COLO829 (cell line): ENCODE measurements at regions not wholly inside any gene's neighbourhood (a gene's known extent, or its start where the extent isn't known, plus 50 kb on each side); places are given as distances from the start of the nearest gene placed in this dataset.
"Not testable (repeated sequence)": the region's sequence is repeated elsewhere in the genome, so short reads cannot be mapped to it uniquely, and the experiment has no call there.

Experiments used
- DNase-seq: peaks from one replicate; pipeline ENCODE4 v3.0.0; 2012; ENCODE audit warnings: low spot score

DNA sequence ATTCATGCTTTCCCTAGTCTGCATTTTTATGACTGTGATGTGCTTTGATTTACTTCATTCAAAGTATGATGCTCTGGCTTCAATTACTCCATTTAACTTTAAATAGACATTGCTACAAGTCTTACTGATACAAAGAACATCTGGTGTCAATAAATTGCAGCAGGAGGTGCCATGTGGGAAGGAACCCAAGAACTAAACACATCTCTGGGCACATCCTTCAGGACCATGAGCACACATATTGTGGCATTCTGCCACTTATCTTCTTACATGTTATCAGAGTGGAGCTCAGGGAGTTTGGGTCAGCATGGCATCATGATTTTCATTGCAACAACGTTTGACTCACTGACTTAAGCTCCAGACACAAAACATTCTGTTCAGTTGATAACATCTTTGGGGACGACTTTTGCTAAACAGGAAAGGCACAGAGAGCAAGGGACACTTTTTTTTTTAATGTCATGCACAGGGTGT, 227.0 kb downstream of the DKK1 start:
- DNase-seq, result no peak

DNA sequence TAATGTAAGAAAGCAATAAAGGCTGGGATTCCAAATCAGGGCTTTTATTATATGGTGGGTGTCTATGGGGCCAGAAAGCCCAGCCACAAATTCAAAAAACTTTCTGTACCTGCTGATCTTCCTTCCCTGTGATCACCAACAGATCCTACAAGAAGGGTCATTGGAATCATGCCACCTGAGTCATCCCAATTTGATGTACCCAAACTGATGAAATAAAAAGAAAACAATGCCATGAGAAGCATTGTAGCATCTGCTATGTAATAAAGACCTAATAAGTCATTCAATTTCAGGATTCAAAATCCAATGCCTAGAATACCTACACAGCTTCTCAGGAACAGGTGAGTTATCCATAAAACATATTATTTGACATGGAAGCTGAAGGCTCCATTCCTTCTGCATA, 228.8 kb downstream of the DKK1 start:
- no peak for DNase-seq

- DNase-seq, result no peak
These were observed 221.5 kb downstream of the MBL2 start for GRCh38 chr10:52551046-52551445.

DNA sequence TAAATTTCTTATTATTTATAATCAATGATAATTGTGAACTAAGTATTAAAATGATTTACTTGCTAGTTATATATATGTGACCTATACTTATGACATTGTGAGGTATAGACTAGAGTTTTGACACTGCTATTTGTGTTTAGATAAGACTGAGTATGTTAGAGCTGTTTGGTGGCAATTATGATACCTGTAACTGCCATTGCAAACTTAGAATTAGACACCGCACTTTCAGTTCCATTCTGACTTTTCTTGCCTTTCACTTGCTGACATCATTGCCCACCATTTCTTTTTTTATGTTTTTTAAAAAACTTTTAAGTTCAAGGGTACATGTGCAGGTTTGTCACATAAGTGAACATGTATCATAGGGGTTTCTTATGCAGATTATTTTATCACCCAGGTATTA, 214.5 kb downstream of the MBL2 start:
- no peak for DNase-seq

DNA sequence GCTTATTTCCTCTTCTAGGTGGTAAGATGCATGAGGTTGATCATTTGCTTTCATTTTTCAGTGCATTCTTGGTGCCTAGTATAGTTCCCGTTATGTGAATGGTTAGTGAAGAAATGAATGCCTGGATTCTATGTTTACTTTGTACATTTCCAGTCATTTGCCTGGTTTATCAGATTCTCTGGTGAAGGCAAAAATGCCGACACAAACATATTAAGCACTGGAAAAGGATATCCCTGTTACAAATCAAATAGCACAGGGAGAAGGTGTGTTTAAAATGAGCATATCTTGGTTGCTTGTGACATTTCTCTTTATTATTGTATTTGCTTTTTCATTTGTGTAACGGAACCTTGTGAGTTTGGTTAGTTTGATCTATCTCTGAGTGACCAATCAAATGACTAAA, 211.3 kb downstream of the MBL2 start:
- DNase-seq, result no peak

- no peak for DNase-seq
These were observed 209.2 kb downstream of the MBL2 start for GRCh38 chr10:52563360-52563759.

DNA sequence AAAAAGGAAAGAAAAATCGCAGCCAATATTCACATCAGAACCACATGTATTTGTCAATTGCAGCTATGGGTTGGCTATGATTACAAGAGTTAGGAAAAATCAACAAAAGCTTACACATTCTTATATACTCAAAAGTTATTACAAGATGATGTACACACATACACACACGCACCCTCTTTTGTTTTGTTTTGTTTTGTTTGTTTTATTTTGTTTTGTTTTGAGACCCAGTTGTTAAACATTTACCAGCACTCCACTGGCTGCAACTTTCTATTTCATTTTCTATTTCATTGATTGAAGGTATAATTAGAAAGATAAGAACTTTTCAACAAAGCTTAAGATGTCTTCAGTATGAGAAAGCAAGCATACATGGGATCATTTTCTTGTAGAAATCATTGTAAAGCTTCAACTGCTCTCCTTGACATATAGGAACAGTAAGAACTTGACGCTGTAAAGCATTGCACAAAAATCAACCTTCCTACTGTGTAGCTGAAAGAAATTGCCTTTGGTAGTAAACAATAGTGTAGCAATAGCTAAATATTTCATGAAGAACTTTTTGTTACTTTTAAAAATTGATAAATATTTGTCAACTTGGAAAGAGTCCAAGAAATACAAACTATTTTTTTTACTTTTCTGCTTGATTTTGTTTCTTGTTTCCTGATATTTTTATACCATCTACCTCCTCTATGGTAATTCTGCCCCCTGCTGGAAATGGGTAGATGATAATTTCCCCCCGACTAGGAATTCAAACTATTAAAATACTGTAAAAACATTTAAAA, 205.9 kb downstream of the MBL2 start:
- DNase-seq, result peak; percentile 15

DNA sequence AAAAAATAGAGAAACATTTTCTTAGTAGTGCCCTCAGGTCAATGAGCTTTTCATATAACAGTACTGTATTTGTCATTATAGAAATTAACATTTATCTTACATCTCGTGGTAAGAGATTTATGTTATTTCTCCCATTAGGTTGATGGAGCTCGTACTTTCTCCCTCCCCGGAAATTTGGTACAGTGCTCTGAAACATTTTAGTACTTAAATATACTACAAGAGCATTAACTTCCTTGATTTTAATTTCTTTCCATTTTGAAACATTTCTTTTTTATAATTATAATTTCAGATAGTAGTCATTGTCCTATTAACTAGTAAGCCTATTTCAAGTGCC, 205.4 kb downstream of the MBL2 start:
- no peak for DNase-seq

DNA sequence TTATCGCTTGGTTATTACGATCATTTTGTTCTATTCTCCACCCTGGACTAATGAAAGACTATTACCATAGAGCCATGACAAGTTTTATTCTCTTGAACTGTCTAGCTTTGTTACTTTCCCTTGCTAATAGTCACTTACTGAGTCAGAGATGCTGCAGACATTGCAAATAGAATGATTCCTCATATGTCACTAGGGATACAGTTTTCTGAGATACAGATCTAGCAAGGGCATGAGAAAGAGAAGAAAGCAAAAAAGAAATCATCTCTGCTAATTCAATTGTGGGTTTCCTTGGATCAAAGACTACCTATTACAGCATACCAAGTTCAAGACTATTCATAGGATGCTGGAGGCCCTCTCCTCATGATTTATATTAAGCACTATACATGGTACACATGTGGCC, 204.3 kb downstream of the MBL2 start:
- no peak for DNase-seq

- DNase-seq, result no peak
These were observed 202.1 kb downstream of the MBL2 start for GRCh38 chr10:52570490-52570889.

DNA sequence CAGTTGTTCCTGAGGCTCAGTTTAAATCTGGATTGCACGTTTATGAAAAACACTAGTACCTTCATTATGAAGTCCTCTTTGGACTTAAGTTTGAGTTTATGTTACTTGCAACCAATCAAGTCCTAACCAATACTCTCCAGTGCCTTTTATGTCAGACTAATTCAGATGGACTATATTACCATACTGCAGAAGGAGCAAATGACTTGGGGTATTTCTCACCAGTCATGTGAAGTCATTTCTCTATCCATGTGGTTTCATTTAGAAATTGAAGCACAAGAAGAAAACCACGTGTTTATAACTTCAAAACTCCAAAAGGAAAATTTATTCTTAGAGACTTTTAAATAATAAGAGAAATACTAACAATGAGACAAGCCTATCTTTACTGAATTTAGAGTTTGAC, 201.6 kb downstream of the MBL2 start:
- DNase-seq, result no peak

GRCh38 chr10:52571516-52572182, 200.9 kb downstream of the MBL2 start:
- DNase-seq, result no peak

DNA sequence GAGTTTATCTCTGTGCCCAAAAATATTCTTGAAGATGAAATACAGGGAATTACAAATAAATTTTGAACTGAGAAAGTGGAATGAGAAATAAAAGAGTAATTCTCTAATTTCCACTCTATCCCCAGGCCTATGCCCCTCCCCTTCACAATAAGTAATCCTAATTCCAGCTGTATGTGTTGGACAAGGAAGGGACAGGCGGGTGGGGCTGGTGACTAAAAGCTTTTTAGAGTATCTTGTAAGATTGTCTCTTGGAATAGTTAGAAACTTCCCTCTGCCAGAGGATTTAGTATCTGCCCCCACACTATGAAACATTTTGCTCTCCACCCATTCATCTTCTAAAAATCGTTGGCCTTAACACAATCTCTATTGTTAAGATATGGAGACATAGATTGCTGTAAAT, 199.2 kb downstream of the MBL2 start:
- no peak for DNase-seq

- DNase-seq, result no peak
These were observed 197.9 kb downstream of the MBL2 start for GRCh38 chr10:52574697-52575096.

DNA sequence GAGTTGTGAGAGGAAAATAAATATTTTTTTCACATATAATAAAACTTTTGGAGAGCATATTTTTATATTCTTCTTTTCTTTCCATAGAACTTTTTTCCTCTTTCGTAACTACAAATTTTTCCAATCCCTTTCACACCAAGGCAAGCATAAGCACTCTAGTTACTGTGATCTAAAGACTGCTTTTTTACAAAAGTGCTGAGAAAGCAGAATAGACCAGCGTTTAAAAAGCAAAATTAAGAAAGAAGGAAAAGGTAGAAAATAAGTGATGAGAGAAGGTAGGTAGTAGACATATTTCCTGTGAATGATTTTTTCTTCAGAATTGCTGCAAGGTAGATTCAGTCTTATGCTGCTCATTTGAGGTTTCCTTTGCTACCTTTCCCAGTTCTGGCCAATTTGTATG, 195.5 kb downstream of the MBL2 start:
- no peak for DNase-seq

- DNase-seq, result no peak
These were observed 193.6 kb downstream of the MBL2 start for GRCh38 chr10:52578871-52579405.

- not testable (repeated sequence) for DNase-seq
These were observed 190.9 kb downstream of the MBL2 start for GRCh38 chr10:52581636-52582035.

DNA sequence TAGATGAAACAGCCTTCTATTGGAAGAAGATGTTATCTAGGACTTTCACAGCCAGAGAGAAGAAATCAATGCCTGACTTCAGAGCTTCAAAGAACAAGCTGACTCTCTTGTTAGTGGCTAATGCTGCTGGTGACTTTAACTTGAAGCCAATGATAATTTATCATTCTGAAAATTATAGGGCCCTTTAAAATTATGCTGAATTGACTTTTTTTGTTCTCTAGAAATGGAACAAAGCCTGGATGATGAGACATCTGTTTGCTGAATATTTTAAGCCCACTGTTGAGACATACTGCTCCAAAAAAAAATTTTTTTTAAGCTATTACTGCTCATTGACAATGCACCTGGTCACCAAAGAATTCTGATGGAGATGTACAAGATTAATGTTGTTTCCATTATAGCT, 189.2 kb downstream of the MBL2 start:
- no peak for DNase-seq

DNA sequence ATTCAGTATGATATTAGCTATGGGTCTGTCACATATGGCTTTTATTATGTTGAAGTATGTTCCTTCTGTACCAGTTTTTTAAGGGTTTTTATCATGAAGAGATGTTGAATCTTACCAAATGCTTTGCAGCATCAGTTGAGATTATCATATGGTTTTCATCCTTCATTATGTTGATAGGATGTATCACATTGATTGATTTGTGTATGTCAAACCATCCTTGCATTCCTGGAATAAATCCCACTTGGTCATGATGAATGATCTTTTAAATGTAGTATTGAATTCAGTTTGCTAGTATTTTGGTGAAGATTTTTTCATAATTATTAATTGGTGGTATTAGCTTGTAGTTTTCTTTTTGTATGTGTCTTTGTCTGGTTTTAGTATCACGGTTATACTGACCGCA, 185.9 kb downstream of the MBL2 start:
- no peak for DNase-seq

GRCh38 chr10:52597189-52597863, 175.3 kb downstream of the MBL2 start:
- DNase-seq, result no peak

DNA sequence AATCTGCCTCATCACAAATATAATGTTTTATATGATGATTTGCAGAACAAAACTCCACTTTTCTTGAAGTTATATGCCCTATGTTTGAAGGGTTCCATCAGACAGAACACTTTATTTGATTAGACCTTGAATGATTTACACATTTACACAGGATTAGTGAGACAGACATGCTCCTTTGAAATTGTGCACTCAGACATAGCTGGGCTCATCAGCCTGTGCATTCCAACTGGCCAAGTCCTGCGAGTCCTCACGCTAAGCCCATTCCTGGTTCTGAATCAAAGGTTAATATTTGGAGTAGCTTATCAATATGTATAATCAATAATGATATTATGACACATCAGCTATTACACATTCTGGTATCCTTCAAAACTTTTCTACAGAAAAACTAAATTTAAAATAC, 173.6 kb downstream of the MBL2 start:
- DNase-seq, result no peak

- no peak for DNase-seq
These were observed 172.9 kb downstream of the MBL2 start for GRCh38 chr10:52599551-52600200.

GRCh38 chr10:52604131-52604530, 168.5 kb downstream of the MBL2 start:
- DNase-seq, result not testable (repeated sequence)
